ENCODE measurements at regions not wholly inside any gene's neighbourhood (a gene's known extent, or its start where the extent isn't known, plus 50 kb on each side); places are given as distances from the start of the nearest gene placed in this dataset.

DNA sequence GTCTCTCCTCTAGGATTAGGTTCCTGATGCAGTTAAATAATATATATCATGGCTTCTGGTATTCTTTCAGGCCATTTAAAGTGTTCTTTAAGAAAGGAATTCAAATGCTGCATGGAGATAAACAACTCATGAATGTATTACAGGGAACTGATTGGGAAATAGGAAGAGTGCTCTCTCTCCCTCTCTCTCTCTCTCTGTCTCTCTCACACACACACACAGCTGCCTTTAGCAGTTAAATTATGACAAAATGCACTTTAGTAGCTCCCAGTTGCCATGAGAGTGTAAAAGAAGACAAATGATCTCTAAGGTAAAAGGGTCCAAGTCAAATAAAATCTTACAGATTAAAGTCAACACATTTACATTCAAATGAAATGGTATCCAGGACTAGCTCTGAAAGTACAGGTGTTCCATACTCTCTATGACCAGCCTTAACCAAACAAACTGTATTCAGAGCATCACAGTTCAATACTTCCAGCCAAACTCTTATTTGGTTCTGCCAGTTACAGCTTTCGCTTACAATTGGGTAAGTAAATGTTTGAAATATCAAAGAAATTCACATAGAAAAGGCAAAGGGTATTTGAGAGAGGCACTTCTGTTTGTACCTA is 94.7 kb upstream of the CXXC4 start:
- Mint-ChIP-seq H3K27ac (no peak overlapping the region), H3K4me1 (ENCODE audit: unreplicated experiment) (peaks cover 20% of the 10 kb centered on the region), H3K27me3 (no peaks in the 10 kb centered on the region), H3K9me3 (no peaks in the 10 kb centered on the region), H3K36me3 (no peaks in the 10 kb centered on the region), H3K4me3 (no peak overlapping the region)
- TF ChIP-seq, protein P1, sequence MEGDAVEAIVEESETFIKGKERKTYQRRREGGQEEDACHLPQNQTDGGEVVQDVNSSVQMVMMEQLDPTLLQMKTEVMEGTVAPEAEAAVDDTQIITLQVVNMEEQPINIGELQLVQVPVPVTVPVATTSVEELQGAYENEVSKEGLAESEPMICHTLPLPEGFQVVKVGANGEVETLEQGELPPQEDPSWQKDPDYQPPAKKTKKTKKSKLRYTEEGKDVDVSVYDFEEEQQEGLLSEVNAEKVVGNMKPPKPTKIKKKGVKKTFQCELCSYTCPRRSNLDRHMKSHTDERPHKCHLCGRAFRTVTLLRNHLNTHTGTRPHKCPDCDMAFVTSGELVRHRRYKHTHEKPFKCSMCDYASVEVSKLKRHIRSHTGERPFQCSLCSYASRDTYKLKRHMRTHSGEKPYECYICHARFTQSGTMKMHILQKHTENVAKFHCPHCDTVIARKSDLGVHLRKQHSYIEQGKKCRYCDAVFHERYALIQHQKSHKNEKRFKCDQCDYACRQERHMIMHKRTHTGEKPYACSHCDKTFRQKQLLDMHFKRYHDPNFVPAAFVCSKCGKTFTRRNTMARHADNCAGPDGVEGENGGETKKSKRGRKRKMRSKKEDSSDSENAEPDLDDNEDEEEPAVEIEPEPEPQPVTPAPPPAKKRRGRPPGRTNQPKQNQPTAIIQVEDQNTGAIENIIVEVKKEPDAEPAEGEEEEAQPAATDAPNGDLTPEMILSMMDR (conservative IDR thresholded peaks at IDR 0.05) = no peak
- no peak for DNase-seq (ENCODE audit: extremely low spot score, unreplicated experiment)

DNA sequence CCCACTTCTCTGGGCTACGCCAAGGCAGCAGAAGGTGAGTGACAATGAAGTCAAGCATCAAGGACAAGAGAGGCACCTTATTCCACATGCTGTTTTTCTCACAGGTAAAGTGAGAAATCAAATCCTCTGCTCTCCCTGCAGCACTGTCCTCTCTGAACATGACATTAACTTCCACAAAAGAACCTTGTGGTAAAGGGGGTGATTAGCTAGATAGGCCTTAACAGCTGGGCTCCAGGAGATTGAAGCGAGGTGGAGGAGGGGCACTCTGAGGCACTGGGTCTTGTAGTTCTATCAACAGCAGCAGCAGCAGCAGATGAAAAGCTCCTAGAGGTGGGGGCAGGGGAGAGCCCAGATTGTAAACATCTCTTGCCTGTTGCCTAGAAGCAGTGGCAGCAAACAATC is 96.8 kb upstream of the CXXC4 start:
- TF ChIP-seq, protein P1 (conservative IDR thresholded peaks at IDR 0.05) = no peak
- H3K27ac Mint-ChIP-seq = peak overlapping the region; percentile 65
- peak overlapping the region; percentile 58 for H3K4me3 Mint-ChIP-seq
- H3K27me3 Mint-ChIP-seq = no peaks in the 10 kb centered on the region
- no peaks in the 10 kb centered on the region for H3K9me3 Mint-ChIP-seq
- peaks cover 20% of the 10 kb centered on the region for H3K4me1 Mint-ChIP-seq (ENCODE audit: unreplicated experiment)
- no peaks in the 10 kb centered on the region for H3K36me3 Mint-ChIP-seq
- no peak for DNase-seq (ENCODE audit: extremely low spot score, unreplicated experiment)

- TF ChIP-seq, protein P1 (conservative IDR thresholded peaks at IDR 0.05) = no peak
- Mint-ChIP-seq H3K27ac (no peak overlapping the region), H3K27me3 (no peaks in the 10 kb centered on the region), H3K4me1 (ENCODE audit: unreplicated experiment) (peaks cover 20% of the 10 kb centered on the region), H3K9me3 (no peaks in the 10 kb centered on the region), H3K36me3 (no peaks in the 10 kb centered on the region), H3K4me3 (no peak overlapping the region)
- DNase-seq (ENCODE audit: extremely low spot score, unreplicated experiment) = no peak
Observed at GRCh38 chr4:104592183-104592582, 97.5 kb upstream of the CXXC4 start.

GRCh38 chr4:104593019-104593418 is 98.3 kb upstream of the CXXC4 start:
- Mint-ChIP-seq H3K4me1 (ENCODE audit: unreplicated experiment) (peaks cover 20% of the 10 kb centered on the region), H3K9me3 (no peaks in the 10 kb centered on the region), H3K36me3 (no peaks in the 10 kb centered on the region), H3K27me3 (no peaks in the 10 kb centered on the region), H3K27ac (no peak overlapping the region), H3K4me3 (peak overlapping the region; percentile 7)
- no peak for DNase-seq (ENCODE audit: extremely low spot score, unreplicated experiment)
- TF ChIP-seq, protein P1 (conservative IDR thresholded peaks at IDR 0.05) = no peak

DNA sequence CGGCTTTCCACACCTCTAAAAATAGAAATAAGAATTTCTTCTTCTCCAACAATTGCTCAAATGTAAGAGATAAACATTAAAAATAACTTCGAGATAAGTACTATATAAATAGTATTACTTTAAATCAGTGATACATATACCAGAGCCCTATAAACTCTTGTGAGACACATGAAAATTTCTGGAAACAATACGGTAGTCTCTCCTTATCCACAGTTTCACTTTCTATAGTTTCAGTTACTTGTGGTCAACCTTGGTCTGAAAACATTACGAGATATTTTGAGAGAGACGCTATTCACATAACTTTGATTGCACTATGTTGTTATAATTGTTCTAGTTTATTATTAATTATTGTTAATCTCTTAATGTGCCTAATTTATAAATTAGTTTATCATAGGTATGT is 101.5 kb upstream of the CXXC4 start:
- DNase-seq (ENCODE audit: extremely low spot score, unreplicated experiment) = no peak
- TF ChIP-seq, protein P1 (conservative IDR thresholded peaks at IDR 0.05) = no peak
- Mint-ChIP-seq H3K4me3 (no peak overlapping the region), H3K36me3 (no peaks in the 10 kb centered on the region), H3K27ac (no peak overlapping the region), H3K9me3 (no peaks in the 10 kb centered on the region), H3K4me1 (ENCODE audit: unreplicated experiment) (peaks cover 18% of the 10 kb centered on the region), H3K27me3 (no peaks in the 10 kb centered on the region)

- no peaks in the 10 kb centered on the region for H3K9me3 Mint-ChIP-seq
- H3K4me1 Mint-ChIP-seq (ENCODE audit: unreplicated experiment) = no peaks in the 10 kb centered on the region
- DNase-seq (ENCODE audit: extremely low spot score, unreplicated experiment) = no peak
- H3K27ac Mint-ChIP-seq = no peak overlapping the region
- no peak overlapping the region for H3K4me3 Mint-ChIP-seq
- no peaks in the 10 kb centered on the region for H3K36me3 Mint-ChIP-seq
- H3K27me3 Mint-ChIP-seq = no peaks in the 10 kb centered on the region
- TF ChIP-seq, protein P1 (conservative IDR thresholded peaks at IDR 0.05) = no peak
Observed at GRCh38 chr4:104615496-104615895, 120.8 kb upstream of the CXXC4 start.
